Fibroblast of mammary gland (primary cell): ENCODE measurements at regions not wholly inside any gene's neighbourhood (a gene's known extent, or its start where the extent isn't known, plus 50 kb on each side); places are given as distances from the start of the nearest gene placed in this dataset.

Experiments used
- DNase-seq: peaks from one replicate; pipeline ENCODE4 v3.0.0-alpha.2; 2010; ENCODE audit warnings: low read depth
- H3K4me3 ChIP-seq: 2 replicates; pipeline ENCODE4 v1.5.1; 2011; ENCODE audit warnings: low read depth, mild to moderate bottlenecking, low read length, moderate library complexity; ENCODE audit not compliant: control insufficient read depth
- CTCF ChIP-seq: conservative IDR thresholded peaks from 2 replicates; pipeline ENCODE4 v1.5.1; 2011; ENCODE audit warnings: low read depth, low read length, inconsistent platforms; ENCODE audit not compliant: control insufficient read depth, insufficient read depth

DNA sequence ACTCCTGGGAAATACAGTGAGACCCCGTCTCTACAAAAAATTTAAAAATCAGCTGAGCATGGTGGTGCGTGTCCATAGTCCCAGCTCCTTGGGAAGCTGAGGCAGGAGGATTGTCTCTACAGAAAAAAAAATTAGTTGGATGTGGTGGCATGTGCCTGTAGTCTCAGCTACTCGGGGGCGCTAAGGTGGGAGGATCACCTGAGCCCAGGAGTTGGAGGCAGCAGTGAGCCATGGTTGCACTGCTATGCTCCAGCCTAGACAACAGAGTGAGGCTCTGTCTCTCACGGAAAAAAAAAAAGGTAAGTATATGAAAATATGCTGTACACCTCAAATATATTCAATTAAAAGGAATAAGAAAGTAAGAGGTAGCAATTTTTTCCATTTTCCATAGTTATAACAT, 92.5 kb upstream of the TGIF1 start:
- no peak for DNase-seq
- no peak overlapping the region for H3K4me3 ChIP-seq
- TF ChIP-seq CTCF = no peak

GRCh38 chr18:3358310-3358709, 91.7 kb upstream of the TGIF1 start:
- no peak for TF ChIP-seq CTCF
- DNase-seq = peak; percentile 12
- H3K4me3 ChIP-seq = no peak overlapping the region

GRCh38 chr18:3360211-3360610, 89.8 kb upstream of the TGIF1 start:
- no peak for DNase-seq
- TF ChIP-seq CTCF = no peak
- H3K4me3 ChIP-seq = no peak overlapping the region

- DNase-seq = peak; percentile 40
These were observed 82.4 kb upstream of the TGIF1 start for GRCh38 chr18:3367491-3368091.

GRCh38 chr18:3368193-3368592, 81.8 kb upstream of the TGIF1 start:
- TF ChIP-seq CTCF = no peak
- no peak overlapping the region for H3K4me3 ChIP-seq
- DNase-seq = peak; percentile 83

More at GRCh38 chr18:3367491-3368091, 82.4 kb upstream of the TGIF1 start:
- H3K4me3 ChIP-seq = no peak overlapping the region
- TF ChIP-seq CTCF = no peak

GRCh38 chr18:3379685-3380084, 70.3 kb upstream of the TGIF1 start:
- H3K4me3 ChIP-seq = no peak overlapping the region
- DNase-seq = no peak
- no peak for TF ChIP-seq CTCF
